ENCODE measurements at regions not wholly inside any gene's neighbourhood (a gene's known extent, or its start where the extent isn't known, plus 50 kb on each side); places are given as distances from the start of the nearest gene placed in this dataset.
A peak's percentile ranks its signal among the peaks of the same experiment; 100 is the strongest.

- DNase-seq = no peak
These were observed 137.6 kb upstream of the HNMT start for GRCh38 chr2:137826373-137827372.

- no peak for DNase-seq
These were observed 135.6 kb upstream of the HNMT start for GRCh38 chr2:137828624-137829023.

- no peak for DNase-seq
These were observed 135.0 kb upstream of the HNMT start for GRCh38 chr2:137829251-137829650.

GRCh38 chr2:137834760-137835379 lies 129.4 kb upstream of the HNMT start:
- no peak for DNase-seq

GRCh38 chr2:137836671-137837070 lies 127.6 kb upstream of the HNMT start:
- no peak for DNase-seq

GRCh38 chr2:137837830-137838229 lies 126.4 kb upstream of the HNMT start:
- DNase-seq = no peak

GRCh38 chr2:137838255-137839092 lies 125.8 kb upstream of the HNMT start:
- peak; percentile 59 for DNase-seq

GRCh38 chr2:137842430-137842829 lies 121.8 kb upstream of the HNMT start:
- no peak for DNase-seq

- no peak for DNase-seq
These were observed 121.3 kb upstream of the HNMT start for GRCh38 chr2:137842952-137843351.

- DNase-seq = no peak
These were observed 118.9 kb upstream of the HNMT start for GRCh38 chr2:137845422-137845821.

- DNase-seq = no peak
These were observed 117.3 kb upstream of the HNMT start for GRCh38 chr2:137846993-137847392.

GRCh38 chr2:137847443-137847842 lies 116.8 kb upstream of the HNMT start:
- no peak for DNase-seq

- DNase-seq = no peak
These were observed 106.4 kb upstream of the HNMT start for GRCh38 chr2:137857881-137858280.

GRCh38 chr2:137862651-137863050 lies 101.6 kb upstream of the HNMT start:
- no peak for DNase-seq

GRCh38 chr2:137865954-137866540 lies 98.2 kb upstream of the HNMT start:
- DNase-seq = peak; percentile 59

GRCh38 chr2:137870682-137871081 lies 93.6 kb upstream of the HNMT start:
- DNase-seq = no peak

- no peak for DNase-seq
These were observed 91.7 kb upstream of the HNMT start for GRCh38 chr2:137872577-137872976.

GRCh38 chr2:137873536-137874244 lies 90.6 kb upstream of the HNMT start:
- no peak for DNase-seq

- no peak for DNase-seq
These were observed 85.2 kb upstream of the HNMT start for GRCh38 chr2:137879121-137879520.

- no peak for DNase-seq
These were observed 82.6 kb upstream of the HNMT start for GRCh38 chr2:137881711-137882110.

- no peak for DNase-seq
These were observed 78.0 kb upstream of the HNMT start for GRCh38 chr2:137886083-137886831.
